ENCODE measurements at regions not wholly inside any gene's neighbourhood (a gene's known extent, or its start where the extent isn't known, plus 50 kb on each side); places are given as distances from the start of the nearest gene placed in this dataset.

- no peaks in the 10 kb centered on the region for H3K4me1 ChIP-seq (ENCODE audit: insufficient read depth, low read length)
- H2BK12ac ChIP-seq (ENCODE audit: insufficient read length, low read depth, low read length) = no peak overlapping the region
- Mint-ChIP-seq H3K4me3 (no peak overlapping the region), H3K27ac (peak overlapping the region in 1 of 3 experiments; percentile 40; a peak in 1 of 7 replicates), H3K4me1 (peaks cover 0 to 10% of the 10 kb centered on the region in 2 experiments; a peak in 3 of 4 replicates), H3K36me3 (ENCODE audit: insufficient read depth in 1 of 3, low read depth in 3 of 3) (no peaks in the 10 kb centered on the region), H3K27me3 (ENCODE audit: low read depth) (peaks cover 14% of the 10 kb centered on the region), H3K9me3 (no peaks in the 10 kb centered on the region)
- H2BK5ac ChIP-seq (ENCODE audit: insufficient read length, low read length) = no peak overlapping the region
- H3K4me2 ChIP-seq (ENCODE audit: insufficient read depth, insufficient read length, low read length) = no peak overlapping the region
- no peaks in the 10 kb centered on the region for H3K79me2 ChIP-seq (ENCODE audit: insufficient read depth, low read length)
- no peaks in the 10 kb centered on the region for H3K79me1 ChIP-seq (ENCODE audit: insufficient read depth, low read depth, low read length, poor library complexity, severe bottlenecking)
- DNase-seq = no peak
- no peak overlapping the region for H2BK120ac ChIP-seq (ENCODE audit: low read depth, low read length, poor library complexity, severe bottlenecking)
- no peak overlapping the region for H3K56ac ChIP-seq (ENCODE audit: insufficient read length, low read depth, low read length)
- WGBS (ENCODE audit: extremely low coverage, insufficient read length, low lambda C conversion rate) = no CpG with 5 or more reads among the region's 14 CpGs
- H3K18ac ChIP-seq (ENCODE audit: insufficient read length, low read depth, low read length) = no peak overlapping the region
- no peak overlapping the region for H3K9ac ChIP-seq (ENCODE audit: extremely low read depth, insufficient read length, low read length)
- H2BK20ac ChIP-seq (ENCODE audit: low read depth, low read length, poor library complexity, severe bottlenecking) = no peak overlapping the region
- H3K23me2 ChIP-seq (ENCODE audit: insufficient read length, low read depth, low read length, poor library complexity, severe bottlenecking) = no peaks in the 10 kb centered on the region
- H3K14ac ChIP-seq (ENCODE audit: insufficient read depth, low read length) = no peak overlapping the region
- H3K23ac ChIP-seq (ENCODE audit: insufficient read length, low read depth, low read length) = no peak overlapping the region
- H4K8ac ChIP-seq (replicated peaks; ENCODE audit: insufficient read length, low read depth, low read length) = no peak overlapping the region
- no peak overlapping the region for H2AFZ ChIP-seq (ENCODE audit: low read length)
- no peak overlapping the region for H4K91ac ChIP-seq (ENCODE audit: insufficient read length, low read depth, low read length)
- TF ChIP-seq, protein P1, sequence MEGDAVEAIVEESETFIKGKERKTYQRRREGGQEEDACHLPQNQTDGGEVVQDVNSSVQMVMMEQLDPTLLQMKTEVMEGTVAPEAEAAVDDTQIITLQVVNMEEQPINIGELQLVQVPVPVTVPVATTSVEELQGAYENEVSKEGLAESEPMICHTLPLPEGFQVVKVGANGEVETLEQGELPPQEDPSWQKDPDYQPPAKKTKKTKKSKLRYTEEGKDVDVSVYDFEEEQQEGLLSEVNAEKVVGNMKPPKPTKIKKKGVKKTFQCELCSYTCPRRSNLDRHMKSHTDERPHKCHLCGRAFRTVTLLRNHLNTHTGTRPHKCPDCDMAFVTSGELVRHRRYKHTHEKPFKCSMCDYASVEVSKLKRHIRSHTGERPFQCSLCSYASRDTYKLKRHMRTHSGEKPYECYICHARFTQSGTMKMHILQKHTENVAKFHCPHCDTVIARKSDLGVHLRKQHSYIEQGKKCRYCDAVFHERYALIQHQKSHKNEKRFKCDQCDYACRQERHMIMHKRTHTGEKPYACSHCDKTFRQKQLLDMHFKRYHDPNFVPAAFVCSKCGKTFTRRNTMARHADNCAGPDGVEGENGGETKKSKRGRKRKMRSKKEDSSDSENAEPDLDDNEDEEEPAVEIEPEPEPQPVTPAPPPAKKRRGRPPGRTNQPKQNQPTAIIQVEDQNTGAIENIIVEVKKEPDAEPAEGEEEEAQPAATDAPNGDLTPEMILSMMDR (conservative IDR thresholded peaks at IDR 0.05) = no peak
- H3K4ac ChIP-seq (ENCODE audit: low read depth, low read length) = no peak overlapping the region
- H4K20me1 ChIP-seq (ENCODE audit: control insufficient read depth, insufficient read depth, insufficient read length) = no peaks in the 10 kb centered on the region
- no peak overlapping the region for H2AK5ac ChIP-seq (ENCODE audit: insufficient read length, low read length)
- no peak overlapping the region for H3T11ph ChIP-seq (ENCODE audit: low read length)
- no peak overlapping the region for H2BK15ac ChIP-seq (ENCODE audit: low read depth, low read length)
- no peak overlapping the region for H4K5ac ChIP-seq (ENCODE audit: insufficient read length, low read depth, low read length)
- H3K27me3 ChIP-seq (ENCODE audit: insufficient read depth, low read length) = no peaks in the 10 kb centered on the region
- H3K27ac ChIP-seq (ENCODE audit: insufficient read length, low read depth, low read length) = no peak overlapping the region
- H3K9me3 ChIP-seq (ENCODE audit: control insufficient read depth, low read depth, low read length) = no peaks in the 10 kb centered on the region
These were observed 118.4 kb upstream of the TCERG1L start for GRCh38 chr10:131429942-131430341.
